HG03439 (cell line): ENCODE measurements at regions not wholly inside any gene's neighbourhood (a gene's known extent, or its start where the extent isn't known, plus 50 kb on each side); places are given as distances from the start of the nearest gene placed in this dataset.
"Not testable (repeated sequence)": the region's sequence is repeated elsewhere in the genome, so short reads cannot be mapped to it uniquely, and the experiment has no call there.

Experiments
- ATAC-seq: cut with Tn5 transposase; IDR thresholded peaks from one replicate; pipeline ENCODE4 v1.9.1; 2021; ENCODE audit warnings: mild to moderate bottlenecking, moderate library complexity; ENCODE audit not compliant: unreplicated experiment

GRCh38 chr18:51569561-51569960 lies 372.1 kb upstream of the MEX3C start:
- no peak for ATAC-seq

GRCh38 chr18:51570071-51570470 lies 372.6 kb upstream of the MEX3C start:
- not testable (repeated sequence) for ATAC-seq

- not testable (repeated sequence) for ATAC-seq
These were observed 376.4 kb upstream of the MEX3C start for GRCh38 chr18:51573886-51574285.

- ATAC-seq: no peak
These were observed 377.7 kb upstream of the MEX3C start for GRCh38 chr18:51575171-51575570.

- ATAC-seq: no peak
These were observed 381.0 kb upstream of the MEX3C start for GRCh38 chr18:51578406-51578980.

- no peak for ATAC-seq
These were observed 383.1 kb upstream of the MEX3C start for GRCh38 chr18:51580580-51580979.

- no peak for ATAC-seq
These were observed 385.1 kb upstream of the MEX3C start for GRCh38 chr18:51582551-51582950.

- ATAC-seq: no peak
These were observed 391.1 kb upstream of the MEX3C start for GRCh38 chr18:51588616-51589015.

GRCh38 chr18:51593931-51594330 lies 396.4 kb upstream of the MEX3C start:
- ATAC-seq: no peak

GRCh38 chr18:51603111-51603510 lies 405.6 kb upstream of the MEX3C start:
- ATAC-seq: no peak

- ATAC-seq: no peak
These were observed 406.1 kb upstream of the MEX3C start for GRCh38 chr18:51603551-51603950.

- ATAC-seq: no peak
These were observed 413.0 kb upstream of the MEX3C start for GRCh38 chr18:51610481-51610880.

- ATAC-seq: no peak
These were observed 413.8 kb upstream of the MEX3C start for GRCh38 chr18:51611326-51611725.

GRCh38 chr18:51614033-51614432 lies 416.6 kb upstream of the MEX3C start:
- ATAC-seq: no peak

GRCh38 chr18:51614967-51615571 lies 417.6 kb upstream of the MEX3C start:
- ATAC-seq: no peak

GRCh38 chr18:51617167-51617566 lies 419.7 kb upstream of the MEX3C start:
- ATAC-seq: no peak

- no peak for ATAC-seq
These were observed 420.2 kb upstream of the MEX3C start for GRCh38 chr18:51617572-51618260.

- ATAC-seq: no peak
These were observed 421.8 kb upstream of the MEX3C start for GRCh38 chr18:51619283-51619682.

- peak; percentile 64 for ATAC-seq
These were observed 423.8 kb upstream of the MEX3C start for GRCh38 chr18:51621113-51621863.

- ATAC-seq: no peak
These were observed 424.3 kb upstream of the MEX3C start for GRCh38 chr18:51621864-51622160.

- no peak for ATAC-seq
These were observed 425.2 kb upstream of the MEX3C start for GRCh38 chr18:51622702-51623101.

GRCh38 chr18:51623653-51624052 lies 426.2 kb upstream of the MEX3C start:
- ATAC-seq: no peak
